DMS53 treated with DMSO at 0.1 percent for 48 hours (cell line): ENCODE measurements at regions not wholly inside any gene's neighbourhood (a gene's known extent, or its start where the extent isn't known, plus 50 kb on each side); places are given as distances from the start of the nearest gene placed in this dataset.

Source experiments
- DNase-seq: peaks from one replicate; lab custom pipeline; 2025; ENCODE audit not compliant: unreplicated experiment; lab: John Stamatoyannopoulos, UW

- no peak for DNase-seq
These were observed 255.1 kb upstream of the STT3B start for GRCh38 chr3:31277582-31277981.

- DNase-seq = no peak
These were observed 254.2 kb upstream of the STT3B start for GRCh38 chr3:31278532-31278931.

- DNase-seq = no peak
These were observed 247.9 kb upstream of the STT3B start for GRCh38 chr3:31284776-31285175.

GRCh38 chr3:31285833-31286486 lies 246.8 kb upstream of the STT3B start:
- DNase-seq = no peak

GRCh38 chr3:31288224-31288623 lies 244.5 kb upstream of the STT3B start:
- DNase-seq = no peak

GRCh38 chr3:31288641-31289100 lies 244.1 kb upstream of the STT3B start:
- DNase-seq = no peak

GRCh38 chr3:31289584-31289983 lies 243.1 kb upstream of the STT3B start:
- DNase-seq = no peak

- no peak for DNase-seq
These were observed 242.7 kb upstream of the STT3B start for GRCh38 chr3:31290046-31290445.

- DNase-seq = no peak
These were observed 240.9 kb upstream of the STT3B start for GRCh38 chr3:31291818-31292217.

- no peak for DNase-seq
These were observed 238.1 kb upstream of the STT3B start for GRCh38 chr3:31294430-31295149.

- DNase-seq = no peak
These were observed 237.5 kb upstream of the STT3B start for GRCh38 chr3:31295150-31295765.

- DNase-seq = no peak
These were observed 234.9 kb upstream of the STT3B start for GRCh38 chr3:31297726-31298298.

GRCh38 chr3:31300456-31301443 lies 232.0 kb upstream of the STT3B start:
- no peak for DNase-seq

- DNase-seq = no peak
These were observed 230.4 kb upstream of the STT3B start for GRCh38 chr3:31302343-31302742.

- DNase-seq = no peak
These were observed 227.4 kb upstream of the STT3B start for GRCh38 chr3:31305340-31305739.

- no peak for DNase-seq
These were observed 225.5 kb upstream of the STT3B start for GRCh38 chr3:31307131-31307785.

- DNase-seq = no peak
These were observed 221.2 kb upstream of the STT3B start for GRCh38 chr3:31311559-31311958.

- no peak for DNase-seq
These were observed 220.3 kb upstream of the STT3B start for GRCh38 chr3:31312400-31312799.

- DNase-seq = no peak
These were observed 218.5 kb upstream of the STT3B start for GRCh38 chr3:31314258-31314657.

GRCh38 chr3:31319332-31319731 lies 213.4 kb upstream of the STT3B start:
- DNase-seq = no peak
